ACC112 (cell line): ENCODE measurements at regions not wholly inside any gene's neighbourhood (a gene's known extent, or its start where the extent isn't known, plus 50 kb on each side); places are given as distances from the start of the nearest gene placed in this dataset.
A peak's percentile ranks its signal among the peaks of the same experiment; 100 is the strongest.
"Not testable (repeated sequence)": the region's sequence is repeated elsewhere in the genome, so short reads cannot be mapped to it uniquely, and the experiment has no call there.

ENCODE experiments used
- H2AFZ ChIP-seq: fragments of 200-600 bp; sonication (generic); one replicate; pipeline ENCODE4 v1.6.0; 2017; ENCODE audit warnings: antibody characterized with exemption, low read length; ENCODE audit not compliant: unreplicated experiment
- H3K27ac ChIP-seq: fragments of 200-600 bp; sonication (generic); 2 replicates; pipeline ENCODE4 v1.5.1; 2014; ENCODE audit warnings: low read depth, mild to moderate bottlenecking, antibody characterized with exemption, low read length, moderate library complexity
- H3K27me3 ChIP-seq: fragments of 200-600 bp; sonication (generic); 2 replicates; pipeline ENCODE4 v1.6.1; 2014; ENCODE audit warnings: mild to moderate bottlenecking, antibody characterized with exemption, low read length, moderate library complexity, mixed read lengths; ENCODE audit not compliant: insufficient read depth
- H3K36me3 ChIP-seq: fragments of 200-600 bp; sonication (generic); 2 replicates; pipeline ENCODE4 v1.6.1; 2016; ENCODE audit warnings: mild to moderate bottlenecking, antibody characterized with exemption, low read length, moderate library complexity, mixed read lengths; ENCODE audit not compliant: insufficient read depth
- H3K4me1 ChIP-seq: fragments of 200-600 bp; sonication (generic); one replicate; pipeline ENCODE4 v1.6.1; 2016; ENCODE audit warnings: low read length, mixed read lengths; ENCODE audit not compliant: insufficient read depth, unreplicated experiment, control insufficient read depth
- H3K4me3 ChIP-seq: fragments of 200-600 bp; sonication (generic); 2 replicates; pipeline ENCODE4 v1.5.1; 2014; ENCODE audit warnings: mild to moderate bottlenecking, low read depth, low read length
- H3K79me2 ChIP-seq: fragments of 200-600 bp; sonication (generic); one replicate; pipeline ENCODE4 v1.6.0; 2016; ENCODE audit warnings: low read length; ENCODE audit not compliant: control insufficient read depth, unreplicated experiment, insufficient read depth

- Histone ChIP-seq H3K4me3 (no peak overlapping the region), H3K79me2 (no peaks in the 10 kb centered on the region), H3K4me1 (no peaks in the 10 kb centered on the region), H3K27ac (no peak overlapping the region), H2AFZ (peak overlapping the region; percentile 10), H3K36me3 (no peaks in the 10 kb centered on the region), H3K27me3 (no peaks in the 10 kb centered on the region)
Observed at GRCh38 chr1:194367121-194367520, 1180.7 kb upstream of the B3GALT2 start.

GRCh38 chr1:194366705-194367104, 1180.3 kb upstream of the B3GALT2 start:
- H2AFZ ChIP-seq: no peak overlapping the region
- no peak overlapping the region for H3K27ac ChIP-seq
- H3K4me3 ChIP-seq: no peak overlapping the region
- H3K79me2 ChIP-seq: no peaks in the 10 kb centered on the region
- H3K4me1 ChIP-seq: no peaks in the 10 kb centered on the region
- no peaks in the 10 kb centered on the region for H3K36me3 ChIP-seq
- H3K27me3 ChIP-seq: no peaks in the 10 kb centered on the region

- Histone ChIP-seq H2AFZ (no peak overlapping the region), H3K36me3 (no peaks in the 10 kb centered on the region), H3K4me3 (no peak overlapping the region), H3K27me3 (no peaks in the 10 kb centered on the region), H3K27ac (no peak overlapping the region), H3K4me1 (no peaks in the 10 kb centered on the region), H3K79me2 (no peaks in the 10 kb centered on the region)
Observed at GRCh38 chr1:194362327-194362726, 1175.9 kb upstream of the B3GALT2 start.

GRCh38 chr1:194361374-194362131, 1175.1 kb upstream of the B3GALT2 start:
- no peak overlapping the region for H3K4me3 ChIP-seq
- no peak overlapping the region for H3K27ac ChIP-seq
- H2AFZ ChIP-seq: no peak overlapping the region
- no peaks in the 10 kb centered on the region for H3K36me3 ChIP-seq
- H3K27me3 ChIP-seq: no peaks in the 10 kb centered on the region
- no peaks in the 10 kb centered on the region for H3K79me2 ChIP-seq
- no peaks in the 10 kb centered on the region for H3K4me1 ChIP-seq

GRCh38 chr1:194358208-194358581, 1171.8 kb upstream of the B3GALT2 start:
- no peaks in the 10 kb centered on the region for H3K79me2 ChIP-seq
- H3K27me3 ChIP-seq: no peaks in the 10 kb centered on the region
- no peak overlapping the region for H3K27ac ChIP-seq
- H3K4me1 ChIP-seq: no peaks in the 10 kb centered on the region
- H2AFZ ChIP-seq: no peak overlapping the region
- H3K36me3 ChIP-seq: no peaks in the 10 kb centered on the region
- no peak overlapping the region for H3K4me3 ChIP-seq

- H3K27me3 ChIP-seq, H3K36me3 ChIP-seq, H3K4me1 ChIP-seq, H3K27ac ChIP-seq, H3K79me2 ChIP-seq, H3K4me3 ChIP-seq: not testable (repeated sequence)
- H2AFZ ChIP-seq: peak overlapping the region; percentile 34
Observed at GRCh38 chr1:194357573-194358207, 1171.3 kb upstream of the B3GALT2 start.

GRCh38 chr1:194355488-194356106, 1169.2 kb upstream of the B3GALT2 start:
- Histone ChIP-seq H3K27me3 (no peaks in the 10 kb centered on the region), H3K4me3 (no peak overlapping the region), H3K27ac (no peak overlapping the region), H2AFZ (no peak overlapping the region), H3K4me1 (no peaks in the 10 kb centered on the region), H3K36me3 (no peaks in the 10 kb centered on the region), H3K79me2 (no peaks in the 10 kb centered on the region)

- Histone ChIP-seq H3K79me2 (no peaks in the 10 kb centered on the region), H3K27ac (no peak overlapping the region), H2AFZ (no peak overlapping the region), H3K4me3 (no peak overlapping the region), H3K4me1 (no peaks in the 10 kb centered on the region), H3K27me3 (no peaks in the 10 kb centered on the region), H3K36me3 (no peaks in the 10 kb centered on the region)
Observed at GRCh38 chr1:194353121-194353520, 1166.7 kb upstream of the B3GALT2 start.

GRCh38 chr1:194347200-194347599, 1160.8 kb upstream of the B3GALT2 start:
- Histone ChIP-seq H3K27me3 (no peaks in the 10 kb centered on the region), H3K4me3 (no peak overlapping the region), H2AFZ (peak overlapping the region; percentile 10), H3K36me3 (no peaks in the 10 kb centered on the region), H3K79me2 (no peaks in the 10 kb centered on the region), H3K27ac (no peak overlapping the region), H3K4me1 (no peaks in the 10 kb centered on the region)

- Histone ChIP-seq H2AFZ (no peak overlapping the region), H3K27ac (no peak overlapping the region), H3K36me3 (no peaks in the 10 kb centered on the region), H3K27me3 (no peaks in the 10 kb centered on the region), H3K4me3 (no peak overlapping the region), H3K4me1 (no peaks in the 10 kb centered on the region), H3K79me2 (no peaks in the 10 kb centered on the region)
Observed at GRCh38 chr1:194342484-194343262, 1156.3 kb upstream of the B3GALT2 start.
